Activated T-helper 2 cell treated with anti-CD3 and anti-CD28 coated beads, Interferon-gamma antibody, Interleukin-2, Interleukin-4, amounts not matched to agents 10 μg/mL and 5 μg/mL and 100 μg/mL, durations not matched to agents 14 hours and 24 hours and 36 hours (primary cell): ENCODE measurements at regions not wholly inside any gene's neighbourhood (a gene's known extent, or its start where the extent isn't known, plus 50 kb on each side); places are given as distances from the start of the nearest gene placed in this dataset.

Experiments used
- DNase-seq: peaks from one replicate; pipeline ENCODE4 v3.0.0; 2021; ENCODE audit warnings: low spot score
- H3K27ac Mint-ChIP-seq: one replicate; pipeline ENCODE4 v1.8.0; 2021; ENCODE audit warnings: mixed read lengths
- H3K27me3 Mint-ChIP-seq: one replicate; pipeline ENCODE4 v1.8.0; 2021; ENCODE audit warnings: low read depth, mixed read lengths
- H3K36me3 Mint-ChIP-seq: one replicate; pipeline ENCODE4 v1.8.0; 2021; ENCODE audit warnings: low read depth, mixed read lengths
- H3K4me1 Mint-ChIP-seq: one replicate; pipeline ENCODE4 v1.8.0; 2021; ENCODE audit warnings: low read depth, mixed read lengths
- H3K4me3 Mint-ChIP-seq: one replicate; pipeline ENCODE4 v1.8.0; 2021; ENCODE audit warnings: low read depth, mild to moderate bottlenecking, moderate library complexity, mixed read lengths
- H3K9me3 Mint-ChIP-seq: one replicate; pipeline ENCODE4 v1.8.0; 2021; ENCODE audit warnings: mixed read lengths
- intact Hi-C: fragments of 100-400 bp; cut with micrococcal nuclease; formaldehyde crosslinking; loops from one replicate; pipeline ENCODE4 v1.15.1; 2023

- Mint-ChIP-seq H3K4me3 (no peak overlapping the region), H3K4me1 (no peaks in the 10 kb centered on the region), H3K27me3 (no peaks in the 10 kb centered on the region), H3K36me3 (no peaks in the 10 kb centered on the region), H3K9me3 (peaks cover 6% of the 10 kb centered on the region), H3K27ac (no peak overlapping the region)
- intact Hi-C loops, result no loop called here
- no peak for DNase-seq
Observed at GRCh38 chr4:96525898-96526297, 686.0 kb downstream of the PDHA2 start.

DNA sequence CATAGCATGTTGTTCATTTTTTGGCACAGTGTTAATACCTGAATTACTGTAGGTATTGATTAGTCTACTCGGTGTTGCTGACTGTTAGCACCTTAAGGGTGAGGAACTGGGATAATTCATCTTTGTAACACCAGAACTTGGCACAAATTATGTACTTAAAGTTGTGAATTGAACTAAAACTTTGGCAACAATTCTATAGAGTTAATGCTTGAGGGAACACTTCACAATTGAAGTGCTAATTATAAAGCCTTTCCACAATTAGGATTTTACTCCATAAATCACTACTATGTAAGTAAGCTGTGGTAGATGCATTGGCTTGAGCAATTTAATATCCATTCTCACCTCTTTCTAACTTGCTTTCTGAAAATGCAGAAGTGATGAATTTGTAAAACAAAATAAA is 686.7 kb downstream of the PDHA2 start:
- H3K4me1 Mint-ChIP-seq, result no peaks in the 10 kb centered on the region
- intact Hi-C loops, result no loop called here

DNA sequence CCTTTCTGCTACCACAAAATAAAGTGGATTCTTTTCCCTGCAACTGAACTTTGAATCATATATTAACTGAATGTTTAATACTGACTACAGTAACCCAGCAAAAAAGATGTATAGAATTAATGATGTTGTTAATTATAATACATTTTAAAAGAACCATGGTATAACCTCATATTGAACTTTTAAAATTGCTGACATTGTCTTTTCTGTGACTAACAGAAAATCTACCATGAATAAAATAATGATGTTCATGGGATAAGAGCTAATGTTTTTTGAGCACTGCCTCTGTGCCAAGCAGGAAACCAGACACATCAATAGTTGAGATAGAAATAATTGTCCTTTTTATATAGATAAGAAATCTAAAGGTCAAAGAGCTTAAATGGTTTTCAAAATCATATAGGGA is 691.9 kb downstream of the PDHA2 start:
- H3K9me3 Mint-ChIP-seq, result peaks cover 13% of the 10 kb centered on the region
- H3K36me3 Mint-ChIP-seq, result no peaks in the 10 kb centered on the region
- no peak overlapping the region for H3K27ac Mint-ChIP-seq
- H3K4me1 Mint-ChIP-seq, result no peaks in the 10 kb centered on the region
- no peaks in the 10 kb centered on the region for H3K27me3 Mint-ChIP-seq
- no peak overlapping the region for H3K4me3 Mint-ChIP-seq
- DNase-seq, result no peak
- intact Hi-C loops, result no loop called here

More for the DNA sequence above, 686.7 kb downstream of the PDHA2 start:
- Mint-ChIP-seq H3K36me3 (no peaks in the 10 kb centered on the region), H3K27me3 (no peaks in the 10 kb centered on the region), H3K4me3 (no peak overlapping the region), H3K9me3 (peaks cover 6% of the 10 kb centered on the region), H3K27ac (no peak overlapping the region)
- no peak for DNase-seq

DNA sequence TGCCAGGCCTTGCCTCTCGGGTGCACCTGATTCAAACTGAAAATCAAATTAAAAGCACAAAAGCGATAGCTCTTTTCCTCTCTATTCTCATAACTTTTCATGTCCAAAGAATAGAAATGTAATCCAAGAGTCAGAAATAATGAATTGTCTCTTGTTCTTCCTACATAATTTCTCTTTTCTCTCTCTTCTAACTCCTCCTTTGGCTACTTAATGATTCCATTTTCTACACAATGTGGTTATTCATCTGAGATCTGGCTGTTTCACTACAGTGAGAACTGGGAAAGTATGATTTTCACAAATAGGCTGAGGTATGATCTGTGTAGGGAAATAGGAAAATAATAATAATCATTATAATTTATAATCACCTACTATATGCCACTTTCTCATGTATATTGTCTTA is 703.5 kb downstream of the PDHA2 start:
- intact Hi-C loops, result no loop called here
- Mint-ChIP-seq H3K27ac (no peak overlapping the region), H3K4me3 (no peak overlapping the region), H3K4me1 (no peaks in the 10 kb centered on the region), H3K36me3 (no peaks in the 10 kb centered on the region), H3K27me3 (no peaks in the 10 kb centered on the region), H3K9me3 (no peaks in the 10 kb centered on the region)
- no peak for DNase-seq

GRCh38 chr4:96558466-96558865 is 718.6 kb downstream of the PDHA2 start:
- no peak for DNase-seq
- H3K36me3 Mint-ChIP-seq, result no peaks in the 10 kb centered on the region
- H3K9me3 Mint-ChIP-seq, result no peaks in the 10 kb centered on the region
- H3K27ac Mint-ChIP-seq, result no peak overlapping the region
- no peaks in the 10 kb centered on the region for H3K4me1 Mint-ChIP-seq
- H3K4me3 Mint-ChIP-seq, result no peak overlapping the region
- intact Hi-C loops, result no loop called here
- H3K27me3 Mint-ChIP-seq, result no peaks in the 10 kb centered on the region

GRCh38 chr4:96566755-96567154 is 726.9 kb downstream of the PDHA2 start:
- H3K27me3 Mint-ChIP-seq, result no peaks in the 10 kb centered on the region
- no peaks in the 10 kb centered on the region for H3K4me1 Mint-ChIP-seq
- no peak for DNase-seq
- no peaks in the 10 kb centered on the region for H3K36me3 Mint-ChIP-seq
- peaks cover 7% of the 10 kb centered on the region for H3K9me3 Mint-ChIP-seq
- H3K4me3 Mint-ChIP-seq, result no peak overlapping the region
- intact Hi-C loops, result no loop called here
- no peak overlapping the region for H3K27ac Mint-ChIP-seq

DNA sequence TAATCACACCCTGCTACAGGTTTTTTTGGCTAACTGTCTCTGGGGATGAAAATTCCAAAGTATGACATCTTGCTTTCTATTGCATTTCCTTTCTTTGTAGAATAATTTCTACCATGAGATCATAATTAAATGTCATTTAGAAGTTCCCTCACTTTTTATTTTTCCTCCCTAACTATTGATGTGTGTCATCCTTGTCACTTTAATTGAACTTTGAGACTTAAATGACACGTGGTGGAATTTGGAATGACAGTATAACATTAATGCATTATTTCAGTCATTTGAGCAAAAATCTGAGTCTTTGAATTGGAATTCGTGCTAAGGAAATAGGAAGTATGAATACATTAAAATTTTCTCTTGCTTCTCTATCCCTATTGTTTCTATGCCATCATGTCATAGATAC is 745.4 kb downstream of the PDHA2 start:
- intact Hi-C loops, result no loop called here
- Mint-ChIP-seq H3K36me3 (no peaks in the 10 kb centered on the region), H3K9me3 (peaks cover 19% of the 10 kb centered on the region), H3K27ac (no peak overlapping the region), H3K27me3 (no peaks in the 10 kb centered on the region), H3K4me1 (no peaks in the 10 kb centered on the region), H3K4me3 (no peak overlapping the region)
- no peak for DNase-seq

DNA sequence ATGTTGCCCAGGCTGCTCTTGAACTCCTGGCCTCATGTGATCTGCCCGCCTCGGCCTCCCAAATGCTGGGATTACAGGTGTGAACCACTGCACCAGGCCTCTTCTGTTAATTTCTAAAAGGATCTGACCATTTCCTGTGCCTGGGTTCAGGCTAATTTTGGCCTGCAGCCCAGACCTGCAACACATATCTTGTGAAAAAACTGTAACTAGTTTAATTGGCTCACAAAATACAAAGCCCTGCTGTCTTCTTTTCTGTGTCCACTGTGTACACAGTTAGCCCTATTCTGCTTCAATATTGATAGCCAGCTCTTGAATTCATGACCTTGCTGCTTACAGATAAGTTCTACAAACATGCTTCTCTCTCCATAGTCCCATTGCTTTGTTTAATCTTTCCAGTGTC is 753.5 kb downstream of the PDHA2 start:
- H3K4me1 Mint-ChIP-seq, result no peaks in the 10 kb centered on the region
- DNase-seq, result no peak
- intact Hi-C loops, result no loop called here
- H3K4me3 Mint-ChIP-seq, result no peak overlapping the region
- no peaks in the 10 kb centered on the region for H3K27me3 Mint-ChIP-seq
- H3K27ac Mint-ChIP-seq, result no peak overlapping the region
- peaks cover 16% of the 10 kb centered on the region for H3K9me3 Mint-ChIP-seq
- H3K36me3 Mint-ChIP-seq, result no peaks in the 10 kb centered on the region

DNA sequence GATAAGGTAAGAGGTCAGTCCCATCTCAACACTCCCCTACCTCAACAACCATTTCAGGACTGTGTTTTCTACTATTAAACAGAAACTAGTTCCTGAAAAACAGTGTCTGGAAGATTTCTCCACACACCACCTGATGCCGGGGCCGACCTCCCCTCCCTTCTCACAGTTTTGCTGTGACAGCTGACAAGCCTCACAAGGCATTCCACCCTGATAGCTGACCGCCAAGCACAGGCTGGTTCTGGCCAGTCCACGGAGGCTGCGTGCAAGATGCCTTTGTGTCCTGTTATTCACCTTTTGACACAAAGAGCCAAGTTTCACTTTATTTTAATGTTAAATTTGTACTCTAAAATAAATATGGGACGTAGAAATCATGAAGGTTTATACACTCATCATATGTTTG is 758.6 kb downstream of the PDHA2 start:
- DNase-seq, result no peak
- no peak overlapping the region for H3K27ac Mint-ChIP-seq
- intact Hi-C loops, result no loop called here
- no peaks in the 10 kb centered on the region for H3K27me3 Mint-ChIP-seq
- H3K36me3 Mint-ChIP-seq, result no peaks in the 10 kb centered on the region
- no peak overlapping the region for H3K4me3 Mint-ChIP-seq
- no peaks in the 10 kb centered on the region for H3K9me3 Mint-ChIP-seq
- no peaks in the 10 kb centered on the region for H3K4me1 Mint-ChIP-seq

GRCh38 chr4:96599752-96600151 is 759.9 kb downstream of the PDHA2 start:
- no peaks in the 10 kb centered on the region for H3K4me1 Mint-ChIP-seq
- intact Hi-C loops, result no loop called here
- no peaks in the 10 kb centered on the region for H3K27me3 Mint-ChIP-seq
- no peaks in the 10 kb centered on the region for H3K9me3 Mint-ChIP-seq
- H3K4me3 Mint-ChIP-seq, result no peak overlapping the region
- no peak for DNase-seq
- H3K27ac Mint-ChIP-seq, result no peak overlapping the region
- H3K36me3 Mint-ChIP-seq, result no peaks in the 10 kb centered on the region

- Mint-ChIP-seq H3K4me3 (no peak overlapping the region), H3K36me3 (no peaks in the 10 kb centered on the region)
- intact Hi-C loops, result no loop called here
Observed at GRCh38 chr4:96602661-96603060, 762.8 kb downstream of the PDHA2 start.

DNA sequence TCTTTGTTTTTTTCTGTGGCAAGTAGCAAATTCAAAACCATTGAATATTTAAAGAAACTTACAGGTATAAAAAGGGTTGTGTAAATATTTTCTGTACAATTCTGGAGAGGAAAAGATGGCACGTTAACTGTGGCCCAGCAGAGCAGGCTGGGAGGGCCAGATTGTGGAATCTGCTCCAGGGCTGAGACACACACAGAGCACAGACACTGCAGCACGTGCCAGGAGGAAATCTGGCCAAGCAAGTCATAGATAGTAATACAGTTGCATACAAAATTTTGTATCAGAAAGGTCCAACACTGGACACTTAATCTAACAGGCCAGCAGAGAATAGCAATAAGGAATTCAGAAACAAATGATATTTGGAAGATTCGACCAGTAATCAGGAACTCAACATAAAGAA is 763.7 kb downstream of the PDHA2 start:
- Mint-ChIP-seq H3K9me3 (no peaks in the 10 kb centered on the region), H3K4me1 (no peaks in the 10 kb centered on the region), H3K27me3 (no peaks in the 10 kb centered on the region), H3K4me3 (no peak overlapping the region), H3K27ac (no peak overlapping the region), H3K36me3 (no peaks in the 10 kb centered on the region)
- intact Hi-C loops, result no loop called here
- DNase-seq, result no peak

More at GRCh38 chr4:96602661-96603060, 762.8 kb downstream of the PDHA2 start:
- Mint-ChIP-seq H3K27ac (no peak overlapping the region), H3K27me3 (no peaks in the 10 kb centered on the region), H3K9me3 (no peaks in the 10 kb centered on the region), H3K4me1 (no peaks in the 10 kb centered on the region)
- DNase-seq, result no peak

GRCh38 chr4:96606451-96606850 is 766.6 kb downstream of the PDHA2 start:
- no peak for DNase-seq
- no peaks in the 10 kb centered on the region for H3K9me3 Mint-ChIP-seq
- H3K36me3 Mint-ChIP-seq, result no peaks in the 10 kb centered on the region
- H3K27ac Mint-ChIP-seq, result no peak overlapping the region
- no peak overlapping the region for H3K4me3 Mint-ChIP-seq
- no peaks in the 10 kb centered on the region for H3K4me1 Mint-ChIP-seq
- intact Hi-C loops, result no loop called here
- H3K27me3 Mint-ChIP-seq, result no peaks in the 10 kb centered on the region

GRCh38 chr4:96626023-96626422 is 786.1 kb downstream of the PDHA2 start:
- no peak for DNase-seq
- intact Hi-C loops, result no loop called here
- no peaks in the 10 kb centered on the region for H3K36me3 Mint-ChIP-seq
- no peaks in the 10 kb centered on the region for H3K4me1 Mint-ChIP-seq
- peaks cover 6% of the 10 kb centered on the region for H3K9me3 Mint-ChIP-seq
- H3K4me3 Mint-ChIP-seq, result no peak overlapping the region
- H3K27ac Mint-ChIP-seq, result no peak overlapping the region
- H3K27me3 Mint-ChIP-seq, result no peaks in the 10 kb centered on the region
